ENCODE measurements at regions not wholly inside any gene's neighbourhood (a gene's known extent, or its start where the extent isn't known, plus 50 kb on each side); places are given as distances from the start of the nearest gene placed in this dataset.
"Not testable (repeated sequence)": the region's sequence is repeated elsewhere in the genome, so short reads cannot be mapped to it uniquely, and the experiment has no call there.

- no peak for DNase-seq
Measured at GRCh38 chr18:71370671-71371445, 1082.0 kb downstream of the SOCS6 start.

GRCh38 chr18:71370095-71370494 is 1081.2 kb downstream of the SOCS6 start:
- no peak for DNase-seq

- DNase-seq: no peak
Measured at GRCh38 chr18:71362140-71362539, 1073.3 kb downstream of the SOCS6 start.

- not testable (repeated sequence) for DNase-seq
Measured at GRCh38 chr18:71355599-71355998, 1066.8 kb downstream of the SOCS6 start.

- no peak for DNase-seq
Measured at GRCh38 chr18:71352618-71353017, 1063.8 kb downstream of the SOCS6 start.

- DNase-seq: no peak
Measured at GRCh38 chr18:71336576-71337210, 1047.8 kb downstream of the SOCS6 start.

- DNase-seq: no peak
Measured at GRCh38 chr18:71329563-71329962, 1040.7 kb downstream of the SOCS6 start.

- no peak for DNase-seq
Measured at GRCh38 chr18:71329114-71329513, 1040.3 kb downstream of the SOCS6 start.

- DNase-seq: no peak
Measured at GRCh38 chr18:71327850-71328249, 1039.0 kb downstream of the SOCS6 start.

- no peak for DNase-seq
Measured at GRCh38 chr18:71327441-71327840, 1038.6 kb downstream of the SOCS6 start.

GRCh38 chr18:71326826-71327225 is 1038.0 kb downstream of the SOCS6 start:
- DNase-seq: no peak

GRCh38 chr18:71324356-71324755 is 1035.5 kb downstream of the SOCS6 start:
- DNase-seq: no peak

GRCh38 chr18:71322201-71322600 is 1033.4 kb downstream of the SOCS6 start:
- no peak for DNase-seq

GRCh38 chr18:71321319-71321718 is 1032.5 kb downstream of the SOCS6 start:
- no peak for DNase-seq

GRCh38 chr18:71304856-71305255 is 1016.0 kb downstream of the SOCS6 start:
- DNase-seq: no peak

- DNase-seq: not testable (repeated sequence)
Measured at GRCh38 chr18:71303743-71304142, 1014.9 kb downstream of the SOCS6 start.

- no peak for DNase-seq
Measured at GRCh38 chr18:71301596-71301995, 1012.8 kb downstream of the SOCS6 start.

- DNase-seq: not testable (repeated sequence)
Measured at GRCh38 chr18:71294201-71294600, 1005.4 kb downstream of the SOCS6 start.

GRCh38 chr18:71293322-71293721 is 1004.5 kb downstream of the SOCS6 start:
- no peak for DNase-seq

- peak in 2 of 3 donors; percentile 1 to 7 for DNase-seq
Measured at GRCh38 chr18:71287268-71287667, 998.4 kb downstream of the SOCS6 start.

GRCh38 chr18:71252351-71252865 is 963.6 kb downstream of the SOCS6 start:
- DNase-seq: no peak

- DNase-seq: no peak
Measured at GRCh38 chr18:71250191-71250590, 961.3 kb downstream of the SOCS6 start.

GRCh38 chr18:71249791-71250190 is 960.9 kb downstream of the SOCS6 start:
- peak in 1 of 3 donors; percentile 1 for DNase-seq

Data from muscle of back (tissue), 3 donors.